HG02943 (cell line): ENCODE measurements at regions not wholly inside any gene's neighbourhood (a gene's known extent, or its start where the extent isn't known, plus 50 kb on each side); places are given as distances from the start of the nearest gene placed in this dataset.
"Not testable (repeated sequence)": the region's sequence is repeated elsewhere in the genome, so short reads cannot be mapped to it uniquely, and the experiment has no call there.

ENCODE experiments used
- ATAC-seq: cut with Tn5 transposase; IDR thresholded peaks from one replicate; pipeline ENCODE4 v1.9.1; 2021; ENCODE audit warnings: mild to moderate bottlenecking, low read depth, moderate library complexity; ENCODE audit not compliant: unreplicated experiment

DNA sequence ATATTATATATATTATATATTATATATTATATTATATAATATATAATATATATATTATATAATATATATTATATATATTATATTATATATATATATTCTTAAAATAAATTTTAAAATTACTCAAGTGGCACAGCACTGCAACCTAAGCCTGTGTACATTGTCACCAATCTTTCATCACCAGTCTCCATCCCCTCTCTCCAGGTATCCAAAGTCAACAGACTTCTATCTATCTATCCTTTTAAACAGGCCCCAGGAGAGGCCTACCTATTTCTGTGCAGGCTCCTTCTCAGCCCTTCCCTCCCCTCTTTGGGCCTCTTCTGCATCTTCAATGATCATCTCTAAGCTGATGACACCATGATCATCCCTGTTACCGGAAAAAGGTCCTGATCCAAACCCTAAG lies 111.7 kb downstream of the RHOU start:
- ATAC-seq: no peak

DNA sequence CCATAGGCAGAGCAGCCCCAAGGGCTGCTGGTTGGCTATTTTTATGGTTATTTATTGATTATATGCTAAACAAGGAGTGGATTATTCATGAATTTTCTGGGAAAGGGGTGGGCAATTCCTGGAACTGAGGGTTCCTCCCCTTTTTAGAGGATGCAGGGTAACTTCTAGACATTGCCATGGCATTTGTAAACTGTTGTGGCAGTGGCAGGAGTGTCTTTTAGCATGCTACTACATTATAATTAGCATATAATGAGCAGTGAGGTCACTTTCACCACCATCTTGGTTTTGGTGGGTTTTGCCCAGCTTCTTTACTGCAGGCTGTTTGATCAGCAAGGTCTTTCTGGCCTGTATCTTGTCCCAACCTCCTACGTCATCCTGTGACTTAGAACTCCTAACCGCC lies 112.2 kb downstream of the RHOU start:
- not testable (repeated sequence) for ATAC-seq

DNA sequence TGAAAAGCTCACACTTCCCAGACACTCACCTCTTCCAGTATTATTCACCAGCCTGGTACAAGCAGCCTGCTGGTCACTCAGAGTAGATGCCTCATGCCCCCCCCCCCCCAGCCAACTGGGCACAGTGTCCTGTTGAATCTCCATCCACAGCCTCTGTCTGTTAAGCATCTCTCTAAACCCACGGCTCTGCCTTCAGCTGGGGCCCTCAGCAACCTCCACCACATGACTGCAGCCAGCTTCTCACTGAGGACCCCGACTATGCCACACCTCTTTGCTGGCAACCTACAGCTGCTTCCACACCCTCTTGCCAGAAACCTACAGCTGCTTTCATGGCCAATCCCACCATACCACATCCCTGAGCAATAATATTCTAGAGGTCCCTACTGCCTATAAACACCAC lies 113.1 kb downstream of the RHOU start:
- ATAC-seq: no peak

DNA sequence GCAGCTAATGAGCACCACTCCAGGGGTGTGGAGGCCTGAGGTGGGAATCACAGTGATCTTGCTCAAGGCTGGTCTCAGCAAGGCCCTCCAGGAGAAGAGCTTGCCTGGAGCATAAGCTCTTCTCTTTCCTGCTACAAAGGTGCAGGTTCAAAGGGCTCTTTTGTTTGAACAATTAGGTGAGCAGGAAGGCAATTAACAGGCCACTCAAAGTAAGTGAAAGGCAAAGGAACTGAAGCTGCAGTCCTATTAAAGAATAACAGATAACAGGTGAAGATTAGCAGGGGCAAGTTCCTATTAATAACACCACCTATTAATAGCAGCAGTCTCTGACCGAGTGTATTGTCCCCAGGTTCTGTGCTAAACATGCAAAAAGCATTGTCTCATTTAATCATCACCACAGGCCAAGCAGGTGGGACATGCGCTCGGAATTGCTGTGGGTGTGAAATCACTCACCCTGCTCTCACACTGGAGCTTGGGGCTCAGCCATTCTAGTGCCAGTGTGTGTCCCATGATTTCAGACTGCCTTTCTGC lies 113.8 kb downstream of the RHOU start:
- peak; percentile 78 for ATAC-seq

DNA sequence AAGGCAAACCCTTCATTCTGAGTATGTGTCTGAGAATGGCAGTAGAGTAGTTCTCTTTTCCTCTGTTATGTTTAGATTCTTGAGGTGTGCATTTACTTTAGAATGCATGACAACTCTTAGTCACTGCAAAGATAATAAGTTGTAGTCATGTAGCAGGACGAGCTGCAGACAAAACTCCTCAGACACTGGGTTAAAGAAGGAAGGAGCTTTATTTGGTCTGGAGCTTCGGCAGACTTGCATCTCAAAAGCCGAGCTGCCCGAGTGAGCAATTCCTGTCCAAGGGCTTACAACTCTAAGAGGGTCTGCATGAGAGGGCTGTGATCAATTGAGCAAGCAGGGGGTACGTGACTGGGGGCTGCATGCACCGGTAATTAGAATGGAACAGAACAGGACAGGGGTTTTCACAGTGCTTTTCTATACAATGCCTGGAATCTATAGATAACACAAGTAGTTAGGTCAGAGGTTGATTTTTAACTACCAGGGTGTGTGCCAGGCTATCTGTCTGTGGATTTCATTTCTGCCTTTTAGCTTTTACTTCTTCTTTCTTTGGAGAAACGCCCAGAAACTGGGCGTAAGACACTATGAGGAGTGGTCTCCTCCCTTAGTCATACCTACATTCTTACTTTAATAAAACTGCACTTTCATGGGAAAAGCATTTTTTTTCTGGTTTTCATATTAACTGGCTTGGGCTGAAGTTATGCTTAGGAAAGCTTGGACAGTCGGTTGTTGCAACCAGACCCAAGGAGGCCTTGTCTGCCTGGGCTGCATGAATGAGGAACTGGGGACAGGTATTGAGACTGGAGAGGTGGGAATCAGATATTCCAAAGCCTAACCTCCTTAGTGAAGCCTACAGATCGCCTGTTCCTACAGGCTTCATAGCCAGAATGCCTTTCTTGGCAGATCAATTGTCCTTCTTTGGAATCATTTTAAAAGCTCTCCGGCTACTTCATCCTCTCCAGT lies 115.1 kb downstream of the RHOU start:
- ATAC-seq: no peak

DNA sequence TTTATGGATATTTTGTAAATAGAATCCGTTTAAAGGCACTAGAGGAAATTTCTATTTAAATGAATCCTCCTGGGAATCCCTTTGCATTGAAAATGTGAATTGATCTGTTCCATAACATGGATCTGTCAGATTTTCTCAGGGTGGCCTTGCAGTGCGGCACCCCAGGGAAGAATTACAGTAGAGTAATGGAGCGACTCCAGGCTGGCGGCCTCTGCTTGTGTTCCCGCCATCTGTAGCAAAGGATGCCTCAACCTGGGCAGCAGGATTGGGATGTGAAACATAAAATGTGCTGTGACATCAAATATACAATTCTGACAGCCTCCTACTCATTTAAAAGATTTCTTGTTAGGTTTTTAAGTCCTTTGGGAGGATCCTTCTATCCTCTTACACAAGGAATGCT lies 115.9 kb downstream of the RHOU start:
- no peak for ATAC-seq

DNA sequence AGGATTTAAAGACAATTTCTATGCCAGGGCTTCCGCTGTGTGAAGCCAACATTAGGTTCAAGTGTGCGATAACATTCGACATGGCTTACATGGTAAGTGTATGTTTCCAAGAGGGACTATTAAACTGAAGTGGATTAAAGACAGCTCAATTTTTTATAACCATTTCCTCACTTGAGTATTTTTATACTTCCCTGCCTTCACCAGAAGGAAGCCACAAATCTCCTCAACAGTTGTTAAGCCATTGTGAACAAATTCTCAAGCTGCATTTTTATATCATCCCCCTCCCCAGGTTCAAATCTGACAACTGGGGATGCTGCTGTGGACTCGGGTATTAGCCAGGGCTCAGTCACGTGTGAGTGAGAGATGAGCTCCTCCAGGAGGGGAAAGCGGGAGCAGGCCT lies 116.3 kb downstream of the RHOU start:
- no peak for ATAC-seq

DNA sequence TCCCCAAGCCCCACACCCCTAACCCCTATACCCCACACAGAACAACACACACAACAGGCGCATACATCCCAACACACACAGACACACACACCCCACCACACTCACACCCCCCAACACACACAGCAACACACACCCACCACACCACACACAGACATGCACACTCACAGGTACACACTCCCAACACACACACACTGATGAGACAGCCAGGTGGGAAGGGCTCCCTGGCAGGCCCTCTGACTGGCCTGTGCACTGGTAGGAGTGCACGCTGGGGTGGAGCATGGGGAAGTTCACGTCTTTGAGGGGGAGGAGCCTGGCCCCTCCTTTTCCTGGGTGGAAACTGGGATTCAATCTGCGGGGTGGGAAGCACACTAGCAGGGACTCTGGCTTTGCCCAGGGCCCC lies 116.7 kb downstream of the RHOU start:
- no peak for ATAC-seq

DNA sequence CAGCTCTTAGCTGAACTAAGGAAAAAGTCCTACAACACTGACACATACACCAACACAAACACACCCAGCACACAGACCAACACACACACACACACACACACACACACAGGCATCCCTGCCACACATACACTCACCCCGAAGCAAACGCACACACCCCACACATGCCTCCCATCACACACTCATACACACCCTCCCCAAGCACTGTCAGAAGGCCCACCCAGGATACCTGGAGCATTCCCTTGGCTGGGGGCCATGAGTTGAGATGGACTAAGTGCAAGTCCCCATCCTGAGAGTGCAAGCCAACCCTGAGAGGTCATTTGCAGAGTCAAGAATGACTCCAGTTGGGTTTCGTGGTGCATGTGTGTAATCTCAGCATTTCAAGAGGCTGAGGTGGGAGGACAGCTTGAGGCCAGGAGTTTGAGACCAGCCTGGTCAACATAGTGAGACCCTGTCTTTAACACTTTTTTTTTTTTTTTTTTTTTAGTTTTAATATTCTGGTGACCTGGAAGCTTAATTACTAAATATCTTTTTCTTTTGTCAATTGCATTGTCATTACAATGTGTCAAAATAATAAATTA lies 117.3 kb downstream of the RHOU start:
- ATAC-seq: no peak

DNA sequence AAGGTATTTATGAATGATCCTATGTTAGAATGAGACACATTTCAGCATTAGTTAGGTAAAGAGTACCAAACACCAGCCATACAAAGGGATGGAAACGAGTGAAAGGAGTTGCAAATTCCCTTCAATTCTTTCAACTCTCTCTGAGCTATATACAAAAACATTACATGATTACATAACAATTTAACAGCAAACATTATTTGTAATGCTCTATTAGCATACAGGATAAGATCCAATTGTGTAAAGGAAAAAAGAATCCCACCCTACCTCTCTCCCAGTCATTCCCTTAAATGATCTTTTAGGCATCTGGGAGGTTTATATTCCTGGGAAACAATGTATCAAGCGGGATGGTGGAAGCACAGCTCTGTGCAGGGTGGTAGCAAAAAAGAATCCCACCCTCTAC lies 117.9 kb downstream of the RHOU start:
- no peak for ATAC-seq

DNA sequence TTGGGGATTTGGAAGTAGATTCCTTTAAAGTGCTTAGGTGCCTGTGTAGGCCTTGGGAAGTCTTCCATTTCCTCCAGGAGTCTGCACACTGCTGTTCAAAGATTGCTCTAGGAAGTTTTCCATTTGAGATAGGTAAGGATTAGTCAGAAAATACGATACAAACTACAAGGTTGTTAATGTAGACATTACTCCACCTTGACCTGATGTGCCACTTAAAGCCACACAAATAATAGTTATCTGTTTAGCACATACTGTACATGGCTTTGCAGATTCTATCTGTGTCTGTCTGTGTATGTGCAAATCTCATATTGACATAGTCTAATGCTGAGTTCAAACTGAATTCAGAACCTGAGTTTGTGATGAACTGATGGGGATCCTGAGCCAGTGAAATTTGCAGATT lies 118.4 kb downstream of the RHOU start:
- ATAC-seq: no peak

DNA sequence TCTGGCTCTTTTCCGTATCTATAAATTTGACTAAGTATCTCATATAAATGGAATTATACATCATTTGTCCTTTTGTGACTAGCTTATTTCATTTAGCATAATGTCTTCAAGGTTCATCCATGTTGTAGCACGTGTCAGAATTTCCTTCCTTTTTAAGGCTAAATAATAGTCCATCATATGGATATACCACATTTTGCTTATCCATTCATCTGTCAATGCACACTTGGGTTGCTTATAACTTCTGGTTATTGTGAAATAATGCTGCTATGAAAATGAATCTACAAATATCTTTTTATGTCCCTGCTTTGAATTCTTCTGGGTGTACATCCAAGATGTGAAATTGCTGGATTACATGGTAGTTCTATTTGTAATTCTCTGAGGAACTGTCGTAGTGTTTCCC lies 119.6 kb downstream of the RHOU start:
- ATAC-seq: no peak

DNA sequence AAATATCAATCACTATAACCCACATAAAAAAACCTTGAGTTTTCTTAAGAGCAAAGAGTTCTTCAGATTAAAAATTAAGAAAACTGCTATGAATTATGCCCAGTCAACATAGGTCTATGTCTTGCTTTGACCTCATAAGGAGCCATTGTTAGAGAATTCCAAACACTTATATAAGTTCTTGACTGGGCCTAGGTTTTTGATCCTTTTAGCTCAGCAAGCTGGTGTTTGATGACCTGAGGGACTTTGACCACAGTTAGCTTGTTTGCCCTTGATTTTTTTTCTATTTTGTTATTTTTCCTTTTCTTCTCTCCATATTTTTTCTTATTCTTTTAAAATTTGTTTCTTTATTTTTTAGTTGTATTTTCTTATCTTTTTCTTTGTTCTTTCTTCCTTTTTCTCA lies 122.3 kb downstream of the RHOU start:
- no peak for ATAC-seq

DNA sequence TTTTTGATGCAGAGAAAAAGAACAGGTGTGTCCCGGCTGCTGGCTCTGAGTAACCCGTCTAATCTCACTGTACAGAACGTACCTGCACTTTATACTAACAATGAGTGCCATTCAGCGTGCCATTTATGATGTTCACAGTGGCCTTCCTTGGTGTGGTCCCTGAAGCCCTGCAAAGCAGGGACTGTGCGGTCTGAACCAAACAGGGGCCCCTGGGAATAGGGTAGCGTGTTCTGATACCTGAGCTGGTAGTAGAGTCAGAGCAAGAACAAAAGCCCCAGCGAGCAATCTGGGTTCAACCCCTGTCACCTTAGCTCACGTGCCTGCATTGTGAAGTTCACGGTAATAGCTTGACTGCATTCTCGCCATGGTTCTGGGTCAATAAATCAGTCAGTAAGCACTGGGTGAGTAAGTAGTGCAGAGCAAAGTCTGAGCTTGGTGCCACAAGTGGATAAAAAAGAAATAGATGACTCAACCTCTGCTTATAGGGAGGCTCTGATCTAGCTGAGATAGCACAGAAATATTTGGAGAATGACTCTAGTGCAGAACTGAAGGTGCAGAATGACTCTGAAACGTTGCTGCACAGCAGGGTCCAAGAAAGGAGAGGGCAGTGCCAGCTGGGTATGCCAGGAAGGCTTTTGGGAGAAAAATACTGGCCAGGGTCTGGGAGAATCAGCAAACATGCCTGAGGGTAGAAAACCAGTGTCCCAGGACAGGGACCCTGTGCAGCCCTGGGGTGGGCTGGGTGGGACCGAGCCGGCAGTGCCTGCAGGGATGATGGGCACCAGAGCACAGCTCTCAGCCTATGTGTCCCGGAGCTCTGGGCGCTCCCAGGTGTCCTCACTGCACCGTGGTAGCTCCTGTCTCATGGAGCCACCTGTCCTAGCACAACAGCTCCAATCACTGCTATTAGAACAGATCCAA lies 125.9 kb downstream of the RHOU start:
- no peak for ATAC-seq

DNA sequence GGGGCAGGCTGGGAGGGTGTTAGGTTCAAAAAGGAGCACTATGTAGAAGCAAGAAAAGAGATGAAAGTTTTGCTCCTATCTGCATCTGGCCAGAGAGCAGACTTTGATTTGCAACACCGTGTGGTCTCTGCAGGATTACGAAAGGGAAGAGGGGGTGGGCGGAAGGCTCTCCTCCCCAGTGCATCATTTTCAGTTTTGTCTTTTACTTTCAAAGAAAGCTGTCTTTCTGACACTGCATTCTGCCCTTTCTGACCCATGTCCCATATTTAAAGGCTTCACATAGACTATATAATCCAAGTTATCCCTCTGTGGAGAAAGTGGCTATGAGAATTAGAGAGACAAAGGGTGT lies 126.5 kb downstream of the RHOU start:
- ATAC-seq: no peak

DNA sequence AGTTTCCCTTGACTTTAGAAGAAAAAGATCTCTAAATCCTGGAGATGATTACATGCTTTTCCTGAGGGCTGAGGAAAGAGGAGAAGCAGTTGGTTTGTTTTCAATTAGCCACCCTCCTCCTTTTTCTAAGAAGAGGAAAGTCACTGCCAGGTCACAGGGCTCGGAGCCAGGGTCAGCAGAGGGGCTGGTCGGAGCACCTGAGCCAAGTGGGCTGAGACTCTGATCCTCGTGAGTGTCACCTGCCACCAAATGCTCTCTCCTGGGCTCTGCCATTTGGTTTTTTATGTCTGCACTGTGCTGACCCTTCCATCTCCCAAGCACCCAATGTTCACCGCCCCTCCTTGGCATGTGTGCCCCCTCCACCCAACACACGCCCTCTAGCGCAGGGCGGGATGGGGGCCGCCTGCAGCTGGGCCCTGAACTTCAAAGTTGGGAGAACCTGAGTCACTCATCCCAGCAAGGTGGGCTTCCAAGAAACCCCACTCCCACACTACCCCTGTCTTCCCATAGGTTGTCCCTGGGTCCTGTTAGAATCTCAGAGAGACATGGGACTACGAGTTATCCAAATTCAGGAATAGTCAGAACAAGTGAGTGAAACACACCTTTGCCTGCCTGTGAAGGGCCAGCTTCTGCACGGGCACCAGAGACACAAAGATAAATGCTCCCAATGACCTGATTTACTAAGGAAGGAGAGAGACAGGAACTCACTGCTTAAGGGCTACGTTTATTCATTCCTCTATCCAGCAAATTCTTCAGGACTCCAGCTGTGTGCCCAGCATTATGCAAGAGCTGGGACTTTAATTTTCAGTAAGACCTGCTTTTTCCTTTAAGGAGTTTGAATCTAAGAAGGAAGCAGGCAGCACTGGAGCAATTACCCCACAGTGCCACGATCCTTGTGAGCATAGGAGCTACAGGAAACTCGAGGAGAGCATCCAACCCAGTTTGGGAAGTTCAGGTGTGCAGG lies 127.5 kb downstream of the RHOU start:
- ATAC-seq: no peak

DNA sequence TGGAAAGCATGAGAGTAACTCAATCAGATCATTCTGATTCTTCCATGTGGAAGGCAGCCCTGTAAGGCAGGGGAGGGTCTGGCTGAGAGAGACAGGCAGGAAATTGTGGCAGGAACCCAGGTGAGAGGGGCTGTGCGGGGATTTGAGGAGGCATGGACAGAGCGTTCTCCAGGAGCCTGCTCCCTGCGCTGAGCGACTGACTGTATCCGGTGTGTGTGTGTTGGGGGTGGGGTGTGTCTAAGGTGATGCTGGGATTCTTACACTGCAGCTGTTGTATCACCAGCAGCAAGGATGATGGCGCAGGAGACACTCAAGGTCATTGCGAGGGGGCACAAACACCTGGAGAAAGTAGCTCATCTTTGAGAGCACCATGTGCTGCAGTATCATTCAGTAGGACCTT lies 128.5 kb downstream of the RHOU start:
- ATAC-seq: no peak

DNA sequence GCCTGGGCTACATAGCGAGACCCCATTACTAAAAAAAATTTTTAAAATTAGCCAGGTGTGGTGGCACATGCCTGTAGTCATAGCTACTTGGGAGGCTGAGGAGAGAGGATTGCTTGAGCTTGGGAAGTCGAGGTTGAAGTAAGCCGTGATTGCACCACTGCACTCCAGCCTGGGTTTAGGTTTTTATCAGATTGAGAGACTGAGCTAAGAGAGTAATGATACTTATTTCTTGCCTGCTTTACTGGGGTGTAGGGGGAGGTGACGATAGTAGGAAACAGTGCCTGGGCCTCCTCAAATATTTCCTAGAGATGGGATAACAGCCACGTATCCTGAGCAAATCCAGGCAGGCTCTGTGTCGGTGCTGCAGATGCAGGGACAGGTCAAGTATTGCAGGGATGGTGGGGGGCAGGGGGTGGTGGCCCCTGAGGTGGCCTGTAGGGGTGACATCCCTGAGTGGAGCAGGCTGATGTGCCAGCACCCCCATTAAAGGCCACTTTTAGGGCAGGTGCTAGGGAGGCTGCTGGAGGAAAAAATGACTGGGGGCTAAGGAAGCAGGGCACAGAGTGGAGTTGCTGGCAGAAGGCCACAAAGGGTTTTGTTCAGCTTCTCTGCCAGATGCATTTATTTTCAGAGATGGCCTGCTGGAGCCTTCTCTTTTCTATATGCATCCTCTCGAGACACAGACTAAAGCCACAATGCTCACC lies 130.5 kb downstream of the RHOU start:
- no peak for ATAC-seq

DNA sequence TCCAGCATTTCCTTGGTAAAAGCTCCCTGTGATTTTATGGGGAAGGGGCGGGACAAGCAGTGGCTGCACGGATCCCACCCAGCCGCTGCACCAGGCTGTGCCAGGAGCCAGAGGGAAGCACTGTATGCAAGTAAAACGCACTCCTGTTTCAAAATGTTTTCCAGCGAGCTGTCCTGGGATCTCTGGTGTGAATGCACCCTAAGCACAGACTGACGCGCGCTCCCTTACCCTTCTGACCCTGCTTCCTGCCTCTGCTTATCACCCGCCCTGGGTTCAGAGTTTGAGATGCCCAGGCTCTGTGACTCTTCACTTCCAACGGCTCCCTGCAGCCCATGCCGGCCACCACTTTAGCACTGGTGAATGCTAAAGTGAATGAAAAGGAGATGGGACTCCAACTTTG lies 131.2 kb downstream of the RHOU start:
- ATAC-seq: no peak
